B cell (primary cell): ENCODE measurements at regions not wholly inside any gene's neighbourhood (a gene's known extent, or its start where the extent isn't known, plus 50 kb on each side); places are given as distances from the start of the nearest gene placed in this dataset.

Source experiments
- ATAC-seq: fragments of 200-7000 bp; cut with Tn5 transposase; one replicate; pipeline ENCODE4 v1.10.0; 2021; ENCODE audit warnings: low read depth, mild to moderate bottlenecking, moderate number of reproducible peaks, moderate library complexity
- CTCF ChIA-PET: fragments of 350-600 bp; sonication (Branson Sonifier 250); formaldehyde crosslinking; loops from one replicate; lab custom pipeline; 2021; ENCODE audit warnings: antibody characterized with exemption, inconsistent platforms; lab: Charles Lee
- POLR2A ChIA-PET: fragments of 350-600 bp; sonication (Branson Sonifier 250); formaldehyde crosslinking; loops from one replicate; lab custom pipeline; 2021; ENCODE audit warnings: antibody characterized with exemption; lab: Charles Lee
- DNase-seq: peaks from one replicate; pipeline ENCODE4 v3.0.0; 2013
- H2AFZ ChIP-seq: 2 replicates; pipeline ENCODE4 v1.6.1; 2012; ENCODE audit warnings: mild to moderate bottlenecking, low read depth, low read length; ENCODE audit not compliant: insufficient read depth, poor library complexity, severe bottlenecking
- H3K27ac ChIP-seq, 2 donors: 1 replicate in 1 of 2; 2 replicates in 1 of 2; pipeline ENCODE4 v1.5.1; 2012 to 2013; ENCODE audit warnings: low read length in 2 of 2, mild to moderate bottlenecking in 2 of 2, moderate library complexity in 1 of 2
- H3K27me3 ChIP-seq, 4 experiments: fragments of 200-600 bp in 1 of 4; sonication (generic) in 1 of 4; replicated peaks in 1 of 4; 1 replicate in 2 of 4; 2 replicates in 2 of 4; pipeline versions ENCODE4 v1.6.1 to v1.7.0; 2013 to 2016; ENCODE audit warnings: low read length in 3 of 4, mild to moderate bottlenecking in 2 of 4, mixed read lengths in 1 of 4, moderate library complexity in 1 of 4; ENCODE audit not compliant: insufficient read depth in 4 of 4, control insufficient read depth in 3 of 4; ENCODE audit errors: control extremely low read depth in 1 of 4
- H3K36me3 ChIP-seq, 2 experiments: replicated peaks in 1 of 2; 1 replicate in 1 of 2; 2 replicates in 1 of 2; pipeline versions ENCODE4 v1.6.1 to v1.7.1; 2013; ENCODE audit warnings: low read length in 1 of 2; ENCODE audit not compliant: insufficient read depth in 2 of 2, control insufficient read depth in 1 of 2; ENCODE audit errors: control extremely low read depth in 1 of 2, extremely low read depth in 1 of 2
- H3K4me1 ChIP-seq, 2 donors: fragments of 200-600 bp in 1 of 2; sonication (generic) in 1 of 2; 1 replicate in 1 of 2; 2 replicates in 1 of 2; pipeline versions ENCODE4 v1.5.1 to v1.6.1; 2013 to 2017; ENCODE audit warnings: low read length in 2 of 2; ENCODE audit not compliant: control insufficient read depth in 2 of 2, insufficient read depth in 2 of 2
- H3K4me2 ChIP-seq: replicated peaks from 2 replicates; pipeline ENCODE3; 2012; ENCODE audit warnings: mild to moderate bottlenecking, low read depth, low read length; ENCODE audit not compliant: poor library complexity, severe bottlenecking
- H3K4me3 ChIP-seq, 5 experiments: fragments of 200-600 bp in 1 of 5; sonication (generic) in 1 of 5; 1 replicate in 3 of 5; 2 replicates in 2 of 5; pipeline versions ENCODE4 v1.5.1 to v1.7.0; 2011 to 2016; ENCODE audit warnings: low read length in 4 of 5, mild to moderate bottlenecking in 4 of 5, low read depth in 2 of 5, control low read depth in 1 of 5, moderate library complexity in 1 of 5; ENCODE audit not compliant: insufficient read depth in 1 of 5; ENCODE audit errors: control extremely low read depth in 1 of 5, extremely low read depth in 1 of 5
- H3K79me2 ChIP-seq: fragments of 200-600 bp; sonication (generic); one replicate; pipeline ENCODE4 v1.6.0; 2016; ENCODE audit warnings: low read length; ENCODE audit not compliant: control insufficient read depth, insufficient read depth
- H3K9ac ChIP-seq: fragments of 200-600 bp; sonication (generic); 2 replicates; pipeline ENCODE4 v1.6.1; 2017; ENCODE audit warnings: mild to moderate bottlenecking, low read length, moderate library complexity
- H3K9me3 ChIP-seq, 3 donors: one replicate each; pipeline versions ENCODE4 v1.6.1 to v1.7.1; 2013; ENCODE audit warnings: low read length in 2 of 3; ENCODE audit not compliant: control insufficient read depth in 2 of 3, insufficient read depth in 1 of 3; ENCODE audit errors: control extremely low read depth in 1 of 3
- H4K20me1 ChIP-seq: 2 replicates; pipeline ENCODE4 v1.6.0; 2012; ENCODE audit warnings: mild to moderate bottlenecking, low read length; ENCODE audit not compliant: insufficient read depth, control insufficient read depth, poor library complexity, severe bottlenecking
- H3K27ac Mint-ChIP-seq: one replicate; pipeline ENCODE4 v1.8.0; 2021; ENCODE audit warnings: mixed read lengths
- H3K27me3 Mint-ChIP-seq: one replicate; pipeline ENCODE4 v1.8.0; 2021; ENCODE audit warnings: mixed read lengths
- H3K4me1 Mint-ChIP-seq: one replicate; pipeline ENCODE4 v1.8.0; 2021; ENCODE audit warnings: mixed read lengths
- H3K4me3 Mint-ChIP-seq: one replicate; pipeline ENCODE4 v1.8.0; 2021; ENCODE audit warnings: mixed read lengths
- H3K9me3 Mint-ChIP-seq: one replicate; pipeline ENCODE4 v1.8.0; 2022; ENCODE audit warnings: mixed read lengths; ENCODE audit not compliant: insufficient read depth
- EZH2 ChIP-seq: IDR thresholded peaks from 2 replicates; pipeline ENCODE4 v1.6.1; 2012; ENCODE audit warnings: borderline replicate concordance, low read depth, mild to moderate bottlenecking, moderate library complexity, low read length; ENCODE audit not compliant: insufficient read depth, poor library complexity, severe bottlenecking
- WGBS: methylation state at CpG from one replicate; pipeline ENCODE4 v1.1.5; 2013; ENCODE audit warnings: missing lambda C conversion rate; ENCODE audit not compliant: insufficient coverage; 5-methylcytosine and 5-hydroxymethylcytosine counted together
- intact Hi-C: fragments of 100-400 bp; cut with micrococcal nuclease; formaldehyde crosslinking; loops from one replicate; pipeline ENCODE4 v1.10.0; 2022
- TF ChIP-seq, protein P1 (sequence below): fragments of 200-600 bp; IDR thresholded peaks from one replicate; pipeline ENCODE4 v1.8.0; 2022; ENCODE audit warnings: antibody characterized with exemption, mild to moderate bottlenecking

DNA sequence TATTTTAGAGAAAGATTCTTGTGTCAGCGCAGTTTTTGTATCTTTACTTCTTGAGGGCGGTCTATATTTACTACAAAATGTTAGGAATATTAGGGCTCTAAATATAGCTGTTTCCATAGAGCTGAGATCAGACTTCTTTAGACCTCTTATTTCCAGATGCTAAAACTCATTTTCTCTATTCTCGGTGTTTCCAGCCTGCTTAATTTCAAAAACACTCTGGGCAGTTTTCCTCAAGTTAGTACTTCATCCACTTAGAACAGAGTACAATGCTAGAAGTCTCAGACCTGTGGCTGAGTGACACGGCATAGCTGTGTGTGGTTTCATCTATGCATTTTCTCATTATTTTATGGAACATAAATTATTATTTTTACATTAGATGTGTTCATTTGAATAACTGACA is 346.6 kb downstream of the PABPC4L start:
- CTCF ChIA-PET = no interaction called here
- WGBS = 100% methylated on average over 1 of the region's 4 CpGs
- Histone ChIP-seq H3K4me1 (no peaks in the 10 kb centered on the region), H3K36me3 (no peaks in the 10 kb centered on the region), H3K27ac (no peak overlapping the region), H3K4me3 (no peak overlapping the region), H3K79me2 (no peaks in the 10 kb centered on the region), H4K20me1 (no peaks in the 10 kb centered on the region), H2AFZ (no peak overlapping the region), H3K9ac (no peak overlapping the region), H3K4me2 (no peak overlapping the region), H3K9me3 (no peaks in the 10 kb centered on the region), H3K27me3 (no peaks in the 10 kb centered on the region)
- H3K27me3 Mint-ChIP-seq = no peaks in the 10 kb centered on the region
- ATAC-seq (no peak), DNase-seq (no peak)
- intact Hi-C loops = no loop called here
- no peak overlapping the region for H3K4me3 Mint-ChIP-seq
- H3K9me3 Mint-ChIP-seq = no peaks in the 10 kb centered on the region
- no peak overlapping the region for H3K27ac Mint-ChIP-seq
- no peaks in the 10 kb centered on the region for H3K4me1 Mint-ChIP-seq
- TF ChIP-seq, protein P1, sequence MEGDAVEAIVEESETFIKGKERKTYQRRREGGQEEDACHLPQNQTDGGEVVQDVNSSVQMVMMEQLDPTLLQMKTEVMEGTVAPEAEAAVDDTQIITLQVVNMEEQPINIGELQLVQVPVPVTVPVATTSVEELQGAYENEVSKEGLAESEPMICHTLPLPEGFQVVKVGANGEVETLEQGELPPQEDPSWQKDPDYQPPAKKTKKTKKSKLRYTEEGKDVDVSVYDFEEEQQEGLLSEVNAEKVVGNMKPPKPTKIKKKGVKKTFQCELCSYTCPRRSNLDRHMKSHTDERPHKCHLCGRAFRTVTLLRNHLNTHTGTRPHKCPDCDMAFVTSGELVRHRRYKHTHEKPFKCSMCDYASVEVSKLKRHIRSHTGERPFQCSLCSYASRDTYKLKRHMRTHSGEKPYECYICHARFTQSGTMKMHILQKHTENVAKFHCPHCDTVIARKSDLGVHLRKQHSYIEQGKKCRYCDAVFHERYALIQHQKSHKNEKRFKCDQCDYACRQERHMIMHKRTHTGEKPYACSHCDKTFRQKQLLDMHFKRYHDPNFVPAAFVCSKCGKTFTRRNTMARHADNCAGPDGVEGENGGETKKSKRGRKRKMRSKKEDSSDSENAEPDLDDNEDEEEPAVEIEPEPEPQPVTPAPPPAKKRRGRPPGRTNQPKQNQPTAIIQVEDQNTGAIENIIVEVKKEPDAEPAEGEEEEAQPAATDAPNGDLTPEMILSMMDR = no peak
- TF ChIP-seq EZH2 = no peak
- POLR2A ChIA-PET = no interaction called here

DNA sequence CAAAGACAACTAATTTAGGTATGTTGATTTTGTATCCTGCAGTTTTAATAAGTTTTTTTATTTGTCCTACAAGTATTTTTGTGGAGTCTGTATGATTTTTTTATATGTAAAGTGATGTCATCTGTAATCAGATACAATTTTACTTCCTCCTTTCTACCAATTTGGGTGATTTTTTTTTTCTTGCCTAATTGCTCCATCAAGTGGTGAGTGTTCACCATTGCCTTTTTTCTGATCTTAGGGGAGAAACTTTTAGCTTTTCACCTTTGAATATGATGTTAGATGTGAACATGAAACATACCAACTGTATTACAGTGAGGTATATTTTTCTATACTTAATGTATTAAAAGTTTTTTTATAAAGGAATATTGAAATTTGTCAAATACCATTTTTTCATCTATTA is 362.3 kb downstream of the PABPC4L start:
- Mint-ChIP-seq H3K27ac (no peak overlapping the region), H3K9me3 (peaks cover 6% of the 10 kb centered on the region), H3K4me3 (no peak overlapping the region), H3K27me3 (no peaks in the 10 kb centered on the region), H3K4me1 (no peaks in the 10 kb centered on the region)
- Histone ChIP-seq H3K4me1 (no peaks in the 10 kb centered on the region), H3K36me3 (no peaks in the 10 kb centered on the region), H3K4me2 (no peak overlapping the region), H3K9me3 (peaks cover 0 to 5% (median 0%) of the 10 kb centered on the region in 3 donors), H3K27ac (no peak overlapping the region), H3K79me2 (no peaks in the 10 kb centered on the region), H2AFZ (no peak overlapping the region), H3K9ac (no peak overlapping the region), H4K20me1 (no peaks in the 10 kb centered on the region), H3K27me3 (no peaks in the 10 kb centered on the region), H3K4me3 (no peak overlapping the region)
- POLR2A ChIA-PET = no interaction called here
- intact Hi-C loops = no loop called here
- CTCF ChIA-PET = no interaction called here
- no peak for ATAC-seq
- TF ChIP-seq, protein P1 = no peak
- no peak for TF ChIP-seq EZH2
- DNase-seq = no peak
